ENCODE measurements at regions not wholly inside any gene's neighbourhood (a gene's known extent, or its start where the extent isn't known, plus 50 kb on each side); places are given as distances from the start of the nearest gene placed in this dataset.

- Mint-ChIP-seq H3K4me1 (peaks cover 2% of the 10 kb centered on the region), H3K9me3 (no peaks in the 10 kb centered on the region), H3K27me3 (ENCODE audit: low read depth) (no peaks in the 10 kb centered on the region), H3K27ac (no peak overlapping the region), H3K36me3 (no peaks in the 10 kb centered on the region), H3K4me3 (no peak overlapping the region)
- TF ChIP-seq CTCF (IDR thresholded peaks at IDR 0.05; ENCODE audit: unreplicated experiment): no peak
- peak in 1 of 2 experiments; percentile 29 for DNase-seq (ENCODE audit: low spot score in 2 of 2, unreplicated experiment in 2 of 2)
Observed at GRCh38 chr9:89878003-89878411, 273.2 kb downstream of the GADD45G start.

DNA sequence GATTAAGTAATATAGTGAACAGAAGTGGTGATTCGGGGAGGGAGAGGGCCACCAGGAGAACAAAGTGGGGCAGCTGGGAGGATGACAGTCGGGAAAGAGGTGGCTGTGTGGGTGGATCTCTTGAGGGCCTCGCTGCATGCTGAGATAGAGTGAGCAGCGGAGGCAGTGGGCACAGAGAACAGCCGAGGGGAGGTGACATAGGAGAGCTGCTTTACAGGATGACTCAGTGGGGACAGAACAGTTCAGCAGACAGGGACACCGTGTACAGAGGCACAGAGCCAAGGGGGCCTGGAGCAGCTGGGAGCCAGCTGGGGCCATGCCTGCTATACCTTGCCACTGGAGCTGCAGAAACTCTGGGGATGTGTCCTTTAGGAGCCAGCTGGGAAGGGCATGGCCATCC lies 273.9 kb downstream of the GADD45G start:
- Mint-ChIP-seq H3K27ac (no peak overlapping the region), H3K4me3 (no peak overlapping the region), H3K27me3 (ENCODE audit: low read depth) (no peaks in the 10 kb centered on the region), H3K36me3 (no peaks in the 10 kb centered on the region), H3K4me1 (peaks cover 2% of the 10 kb centered on the region), H3K9me3 (no peaks in the 10 kb centered on the region)
- peak in 1 of 2 experiments; percentile 20 for DNase-seq (ENCODE audit: low spot score in 2 of 2, unreplicated experiment in 2 of 2)
- no peak for TF ChIP-seq CTCF (IDR thresholded peaks at IDR 0.05; ENCODE audit: unreplicated experiment)

DNA sequence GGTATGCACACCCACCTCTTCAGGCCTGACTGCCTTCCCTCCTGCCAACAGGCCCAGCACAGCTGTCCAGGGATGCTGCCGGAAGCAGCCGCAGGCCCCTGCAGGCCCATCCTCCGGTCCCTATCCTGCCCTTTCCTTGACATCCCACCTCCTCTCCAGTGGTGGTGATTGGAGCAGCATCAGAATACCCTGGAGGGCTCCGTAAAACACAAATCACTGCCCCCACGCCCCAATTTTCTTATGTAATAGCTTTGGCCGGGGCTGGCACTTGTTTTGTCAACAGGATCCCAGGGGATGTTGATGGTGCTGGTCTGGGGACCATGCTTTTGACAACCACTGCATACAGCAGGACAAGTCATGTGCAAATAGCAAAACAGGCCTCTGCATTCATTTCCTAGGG lies 274.5 kb downstream of the GADD45G start:
- Mint-ChIP-seq H3K4me1 (peaks cover 2% of the 10 kb centered on the region), H3K27me3 (ENCODE audit: low read depth) (no peaks in the 10 kb centered on the region), H3K4me3 (no peak overlapping the region), H3K36me3 (no peaks in the 10 kb centered on the region), H3K9me3 (no peaks in the 10 kb centered on the region), H3K27ac (no peak overlapping the region)
- no peak for TF ChIP-seq CTCF (IDR thresholded peaks at IDR 0.05; ENCODE audit: unreplicated experiment)
- no peak for DNase-seq (ENCODE audit: low spot score in 2 of 2, unreplicated experiment in 2 of 2)

DNA sequence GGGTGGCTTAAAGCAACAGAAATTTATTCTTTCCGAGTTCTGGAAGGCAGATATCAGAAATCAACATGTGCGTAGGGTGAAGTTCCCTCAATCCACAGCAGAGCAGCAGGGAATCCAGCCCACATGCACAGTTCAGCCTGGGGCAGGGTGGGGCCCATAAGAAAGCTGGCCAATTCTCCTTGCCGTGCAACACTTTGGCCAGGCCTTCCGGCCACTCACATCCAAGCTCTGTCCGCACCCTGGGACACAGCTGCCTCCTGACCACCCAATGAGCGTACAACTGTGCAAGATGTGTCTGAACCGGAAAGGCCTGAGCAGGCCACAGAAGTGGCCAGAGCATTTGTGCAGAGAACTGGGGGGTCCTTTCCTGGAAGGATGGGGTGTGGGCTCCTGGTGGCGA lies 274.9 kb downstream of the GADD45G start:
- no peak for TF ChIP-seq CTCF (IDR thresholded peaks at IDR 0.05; ENCODE audit: unreplicated experiment)
- H3K9me3 Mint-ChIP-seq: no peaks in the 10 kb centered on the region
- no peaks in the 10 kb centered on the region for H3K27me3 Mint-ChIP-seq (ENCODE audit: low read depth)
- H3K27ac Mint-ChIP-seq: no peak overlapping the region
- no peak overlapping the region for H3K4me3 Mint-ChIP-seq
- H3K4me1 Mint-ChIP-seq: peaks cover 2% of the 10 kb centered on the region
- DNase-seq (ENCODE audit: low spot score in 2 of 2, unreplicated experiment in 2 of 2): peak in 1 of 2 experiments; percentile 36
- no peaks in the 10 kb centered on the region for H3K36me3 Mint-ChIP-seq

GRCh38 chr9:89880161-89880560 lies 275.3 kb downstream of the GADD45G start:
- DNase-seq (ENCODE audit: low spot score in 2 of 2, unreplicated experiment in 2 of 2): peak in 1 of 2 experiments; percentile 32
- H3K4me3 Mint-ChIP-seq: no peak overlapping the region
- no peaks in the 10 kb centered on the region for H3K9me3 Mint-ChIP-seq
- H3K27ac Mint-ChIP-seq: no peak overlapping the region
- peaks cover 2% of the 10 kb centered on the region for H3K4me1 Mint-ChIP-seq
- no peaks in the 10 kb centered on the region for H3K27me3 Mint-ChIP-seq (ENCODE audit: low read depth)
- no peak for TF ChIP-seq CTCF (IDR thresholded peaks at IDR 0.05; ENCODE audit: unreplicated experiment)
- no peaks in the 10 kb centered on the region for H3K36me3 Mint-ChIP-seq

- Mint-ChIP-seq H3K27me3 (ENCODE audit: low read depth) (no peaks in the 10 kb centered on the region), H3K4me3 (no peak overlapping the region), H3K36me3 (no peaks in the 10 kb centered on the region), H3K9me3 (no peaks in the 10 kb centered on the region), H3K4me1 (no peaks in the 10 kb centered on the region), H3K27ac (no peak overlapping the region)
- TF ChIP-seq CTCF (IDR thresholded peaks at IDR 0.05; ENCODE audit: unreplicated experiment): no peak
- peak in 1 of 2 experiments; percentile 28 for DNase-seq (ENCODE audit: low spot score in 2 of 2, unreplicated experiment in 2 of 2)
Observed at GRCh38 chr9:89880721-89881120, 275.9 kb downstream of the GADD45G start.

All from mesothelial cell of epicardium (in vitro differentiated cells).